GM10248 (cell line): ENCODE measurements at regions not wholly inside any gene's neighbourhood (a gene's known extent, or its start where the extent isn't known, plus 50 kb on each side); places are given as distances from the start of the nearest gene placed in this dataset.

Experiments used
- CTCF ChIA-PET: fragments of 300-600 bp; sonication (Branson Sonifier 250); formaldehyde crosslinking; extraction: SDS; loops from one replicate; lab custom pipeline; 2021; ENCODE audit warnings: antibody characterized with exemption; lab: Yijun Ruan, JAX
- POLR2A ChIA-PET: fragments of 350-650 bp; sonication (Branson Sonifier 250); formaldehyde crosslinking; extraction: SDS; loops from one replicate; lab custom pipeline; 2020; ENCODE audit warnings: antibody characterized with exemption; lab: Yijun Ruan, JAX
- DNase-seq: peaks from one replicate; pipeline ENCODE4 v3.0.0; 2012; ENCODE audit errors: extremely low spot score
- CTCF ChIP-seq: IDR thresholded peaks from 2 replicates; pipeline ENCODE4 v1.5.1; 2012; ENCODE audit warnings: mild to moderate bottlenecking, low read depth; ENCODE audit errors: extremely low read depth, missing control alignments, control extremely low read depth

- no peak for DNase-seq
- TF ChIP-seq CTCF: no peak
- ChIA-PET CTCF (interaction anchor here (1.1 kb wide), 1 partner anchor 30 kb away, joined by 3 read pairs; no protein-coding TSS in a partner anchor), POLR2A (no interaction called here)
Observed at GRCh38 chr4:61085534-61085933, 114.6 kb upstream of the ADGRL3 start.

GRCh38 chr4:61086357-61086756, 113.8 kb upstream of the ADGRL3 start:
- ChIA-PET CTCF (interaction anchor here (1.1 kb wide), 1 partner anchor 31 kb away, joined by 3 read pairs; no protein-coding TSS in a partner anchor), POLR2A (no interaction called here)
- TF ChIP-seq CTCF: no peak
- no peak for DNase-seq

- no peak for TF ChIP-seq CTCF
- CTCF ChIA-PET: no interaction called here
- POLR2A ChIA-PET: no interaction called here
- DNase-seq: no peak
Observed at GRCh38 chr4:61086979-61087378, 113.1 kb upstream of the ADGRL3 start.

GRCh38 chr4:61094854-61095598, 105.1 kb upstream of the ADGRL3 start:
- ChIA-PET POLR2A (no interaction called here), CTCF (interaction anchor here (1.6 kb wide), 1 partner anchor 13 kb away, joined by 4 read pairs; no protein-coding TSS in a partner anchor)
- no peak for TF ChIP-seq CTCF
- no peak for DNase-seq

- no peak for TF ChIP-seq CTCF
- CTCF ChIA-PET: interaction anchor here (1.1 kb wide), 1 partner anchor 9 kb away, joined by 3 read pairs; no protein-coding TSS in a partner anchor
- no peak for DNase-seq
- POLR2A ChIA-PET: no interaction called here
Observed at GRCh38 chr4:61128682-61129081, 71.4 kb upstream of the ADGRL3 start.

- DNase-seq: no peak
- ChIA-PET CTCF (interaction anchor here (1.3 kb wide), 1 partner anchor 13 kb away, joined by 5 read pairs; no protein-coding TSS in a partner anchor), POLR2A (no interaction called here)
- no peak for TF ChIP-seq CTCF
Observed at GRCh38 chr4:61129971-61130370, 70.2 kb upstream of the ADGRL3 start.
